HG03066 (cell line): ENCODE measurements at regions not wholly inside any gene's neighbourhood (a gene's known extent, or its start where the extent isn't known, plus 50 kb on each side); places are given as distances from the start of the nearest gene placed in this dataset.

Source experiments
- ATAC-seq: cut with Tn5 transposase; IDR thresholded peaks from one replicate; pipeline ENCODE4 v1.9.1; 2021; ENCODE audit warnings: low read depth; ENCODE audit not compliant: unreplicated experiment

DNA sequence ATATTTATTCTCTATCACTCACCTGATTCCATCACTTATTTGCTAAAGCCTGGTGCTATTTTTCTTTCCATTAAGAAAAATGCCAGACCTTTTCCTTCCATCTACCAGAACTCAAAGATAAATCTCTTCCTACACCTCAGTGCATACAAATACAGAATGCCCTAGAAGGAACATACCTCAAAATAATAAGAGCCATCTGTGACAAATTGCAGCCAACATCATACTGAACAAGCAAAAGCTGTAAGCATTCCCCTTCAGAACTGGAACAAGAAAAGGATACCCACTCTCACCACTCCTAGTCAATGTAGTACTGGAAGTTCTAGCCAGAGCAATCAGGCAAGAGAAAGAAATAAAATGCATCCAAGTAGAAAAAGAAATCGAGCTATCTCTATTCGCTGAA, 315.9 kb upstream of the UBE2E3 start:
- no peak for ATAC-seq

GRCh38 chr2:180662941-180663471, 317.4 kb upstream of the UBE2E3 start:
- no peak for ATAC-seq

DNA sequence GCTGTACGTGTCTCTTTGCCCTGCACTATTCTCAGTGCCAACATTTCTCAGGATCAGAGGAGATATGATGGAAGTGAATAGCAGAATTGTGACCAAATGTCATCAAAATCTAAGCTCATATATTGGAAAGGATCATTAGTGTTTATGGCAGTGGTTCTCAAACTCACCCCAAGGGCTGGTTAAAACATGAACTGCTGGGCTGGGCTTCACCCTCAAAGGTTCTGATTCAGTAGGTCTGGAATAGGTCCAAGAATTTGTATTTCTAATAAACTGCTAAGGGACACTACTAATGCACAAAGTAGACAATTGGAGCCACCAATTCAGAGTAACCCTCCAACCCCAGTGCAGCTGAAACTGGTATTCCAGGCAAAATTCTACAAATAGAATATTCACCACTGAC, 317.9 kb upstream of the UBE2E3 start:
- ATAC-seq = no peak

GRCh38 chr2:180661686-180662030, 318.7 kb upstream of the UBE2E3 start:
- ATAC-seq = no peak

DNA sequence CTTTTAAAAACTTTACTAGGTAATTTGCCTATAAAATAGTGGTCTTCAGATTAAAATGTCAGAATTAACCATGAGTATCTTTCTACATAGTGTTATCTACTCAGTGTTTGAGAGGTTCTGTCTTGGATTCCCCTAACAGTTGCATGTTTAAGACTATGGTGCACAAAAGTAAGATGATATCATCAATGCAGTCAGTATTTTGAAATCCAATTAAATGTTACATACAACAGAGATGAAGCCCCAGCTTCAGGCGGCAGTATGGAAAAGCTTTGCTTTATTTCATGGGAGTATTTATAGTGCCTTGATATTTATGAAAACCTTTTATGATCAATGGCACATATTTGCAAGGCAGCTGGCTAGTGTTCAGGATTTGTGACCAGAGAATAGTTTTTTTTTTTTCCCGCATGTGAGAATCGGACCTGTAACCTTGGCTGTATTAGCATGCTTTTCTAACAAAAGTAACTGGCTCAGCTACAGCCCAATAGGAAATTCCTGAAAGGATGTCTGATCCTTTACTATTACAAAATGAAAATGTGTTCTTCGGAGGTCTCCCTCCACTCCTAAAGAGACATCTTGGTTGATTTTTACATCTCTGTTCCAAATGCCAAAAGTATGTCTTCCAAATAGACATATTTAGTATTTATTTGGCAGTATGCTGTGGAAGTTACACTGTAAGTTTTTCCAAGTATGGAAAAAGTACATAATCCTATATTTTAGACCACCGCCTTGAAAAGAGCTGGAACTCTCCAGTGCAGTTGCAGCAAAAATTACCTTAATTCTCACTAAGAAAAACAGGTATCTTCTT, 319.3 kb upstream of the UBE2E3 start:
- ATAC-seq = no peak

DNA sequence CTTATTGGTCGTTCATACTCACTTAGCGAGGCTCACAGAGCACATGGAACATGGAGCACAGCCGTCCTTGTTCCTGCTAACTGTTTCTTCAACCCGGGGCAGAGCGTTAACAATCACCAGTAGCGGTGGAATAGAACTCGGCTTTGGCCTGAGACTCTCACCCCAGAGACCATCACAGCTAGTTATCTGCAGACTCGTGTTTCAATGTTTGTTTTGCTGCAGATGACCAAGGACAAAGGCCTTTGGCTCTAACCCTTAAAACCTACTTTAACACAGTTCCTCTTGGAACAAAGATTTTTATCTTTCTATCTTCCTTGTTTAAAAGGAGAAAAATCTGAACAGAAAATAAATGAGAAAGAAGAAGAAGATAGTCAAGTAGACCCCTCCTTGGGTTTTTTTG, 320.2 kb upstream of the UBE2E3 start:
- ATAC-seq = no peak

DNA sequence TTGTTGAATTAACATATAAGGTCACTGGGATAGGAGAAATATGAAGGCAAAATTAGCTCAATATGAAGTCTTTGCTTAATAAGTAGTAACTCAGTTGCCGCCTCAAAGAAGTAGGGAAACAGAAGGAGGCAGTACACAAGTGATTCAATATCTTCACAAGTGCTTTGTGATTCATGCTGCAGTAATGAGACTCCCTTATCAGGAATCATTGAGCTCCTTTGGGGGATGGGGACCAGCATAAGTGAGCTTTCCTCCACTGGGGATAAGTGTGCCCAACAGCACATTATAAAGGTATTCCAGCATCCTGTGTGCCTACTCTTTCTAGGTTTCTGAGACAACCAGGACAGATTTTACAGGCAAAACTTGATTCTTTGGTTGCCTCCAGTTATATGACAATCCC, 323.4 kb upstream of the UBE2E3 start:
- ATAC-seq = no peak

GRCh38 chr2:180656455-180656847, 324.0 kb upstream of the UBE2E3 start:
- no peak for ATAC-seq

DNA sequence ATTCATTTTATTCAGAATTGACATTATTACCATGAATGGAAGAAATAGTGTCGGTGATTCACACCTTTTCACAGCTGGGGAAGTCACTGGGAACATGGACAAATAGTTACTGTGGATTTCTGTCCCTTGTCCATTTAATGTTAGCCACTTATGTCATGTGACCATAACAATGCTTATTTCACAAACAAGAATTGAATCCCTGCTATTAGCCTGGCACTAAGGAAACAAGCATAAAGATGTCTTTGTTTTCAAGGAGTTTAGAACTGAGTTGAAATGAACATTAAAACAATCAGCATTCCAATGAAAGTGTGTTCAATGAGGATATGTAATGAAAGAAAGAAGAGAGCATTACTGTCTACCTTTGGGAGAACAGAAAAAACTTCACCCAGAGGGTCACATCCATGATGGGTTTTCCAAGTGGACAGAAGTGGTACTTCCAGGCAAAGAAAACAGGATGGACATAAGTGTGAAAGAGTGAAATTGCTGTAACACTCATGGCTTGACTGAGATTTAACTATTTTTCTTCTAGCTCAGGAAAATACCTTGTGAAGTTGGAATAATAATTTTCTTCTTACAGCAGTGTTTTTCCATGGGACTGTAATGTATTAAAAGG, 324.5 kb upstream of the UBE2E3 start:
- ATAC-seq = no peak

DNA sequence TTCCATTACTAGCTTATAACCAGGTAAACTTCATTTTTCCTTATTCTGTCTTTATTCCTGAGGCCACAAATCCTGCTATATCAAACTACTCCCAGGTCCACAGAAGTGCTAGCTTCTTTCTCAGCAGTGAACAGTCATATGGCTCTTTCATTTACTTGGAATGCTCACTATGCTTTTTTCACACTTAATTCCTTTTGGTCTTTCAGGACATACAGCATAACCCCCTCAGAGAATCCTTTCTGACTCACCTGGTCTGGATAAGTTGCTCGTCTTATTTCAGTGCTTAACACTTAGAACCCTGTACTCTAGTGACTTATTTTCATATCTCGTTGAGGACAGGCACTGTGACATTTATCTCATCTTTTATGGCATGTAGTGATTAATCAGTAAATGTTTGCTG, 325.0 kb upstream of the UBE2E3 start:
- ATAC-seq = no peak

GRCh38 chr2:180653481-180653880, 326.9 kb upstream of the UBE2E3 start:
- no peak for ATAC-seq

DNA sequence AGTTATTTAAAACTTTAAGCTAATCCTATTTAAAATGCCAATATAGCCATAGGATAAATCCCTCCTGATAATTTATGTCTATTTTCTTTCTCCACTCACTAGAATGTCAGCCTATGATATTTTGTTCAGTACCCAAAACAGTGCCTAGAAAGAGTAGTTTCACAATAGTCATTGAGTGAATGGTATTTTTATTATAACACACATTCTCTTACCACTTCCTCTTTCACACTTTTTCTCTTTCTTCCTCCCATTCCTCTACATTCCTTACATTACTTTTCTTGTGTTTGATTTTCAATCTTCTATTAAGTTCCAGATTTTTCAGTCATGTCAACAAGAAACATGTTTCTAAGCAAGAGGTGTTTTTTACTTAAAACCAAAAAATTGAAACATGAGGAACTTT, 327.6 kb upstream of the UBE2E3 start:
- no peak for ATAC-seq

GRCh38 chr2:180651596-180651995, 328.8 kb upstream of the UBE2E3 start:
- no peak for ATAC-seq

DNA sequence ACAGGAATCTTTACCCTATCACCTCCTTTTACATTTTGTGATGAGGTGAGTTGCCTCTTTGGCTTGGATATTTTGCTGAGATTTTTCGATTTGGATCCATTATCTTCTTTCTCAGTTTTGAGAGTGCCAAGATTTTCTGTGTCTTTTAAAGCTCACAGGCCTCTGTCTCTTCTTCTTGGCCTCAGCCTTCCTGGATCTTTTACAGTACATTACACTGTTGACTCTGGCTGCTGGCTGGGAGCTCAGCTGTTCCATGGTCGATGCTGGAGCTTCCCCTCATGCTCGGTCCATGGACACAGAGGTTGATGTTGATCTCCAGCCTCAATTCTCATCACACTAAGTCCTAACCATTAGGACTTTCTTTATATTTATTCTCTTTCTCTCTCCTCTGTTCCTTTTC, 332.8 kb upstream of the UBE2E3 start:
- no peak for ATAC-seq

- no peak for ATAC-seq
Measured at GRCh38 chr2:180647221-180647620, 333.2 kb upstream of the UBE2E3 start.

GRCh38 chr2:180646756-180647155, 333.6 kb upstream of the UBE2E3 start:
- no peak for ATAC-seq

DNA sequence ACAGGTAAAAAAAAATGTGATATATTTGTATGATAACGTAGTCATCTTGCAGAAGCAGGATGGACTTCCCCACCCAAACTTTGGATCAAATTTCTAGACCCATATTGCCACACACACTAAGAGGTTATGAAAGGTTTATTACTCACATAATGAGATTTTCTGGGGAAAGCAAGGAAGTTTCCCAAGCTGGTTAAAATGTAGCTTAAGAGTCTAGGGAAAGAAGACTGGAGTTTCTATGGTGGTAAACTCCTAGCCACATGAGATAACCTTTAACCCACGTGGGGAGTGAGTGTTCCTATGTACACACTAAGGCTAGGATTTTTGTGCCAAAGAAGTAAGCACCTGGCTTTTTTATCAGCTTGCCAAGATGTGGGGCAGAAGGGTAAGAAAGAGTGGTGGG, 335.7 kb upstream of the UBE2E3 start:
- ATAC-seq = no peak

- ATAC-seq = no peak
Measured at GRCh38 chr2:180630756-180631155, 349.6 kb upstream of the UBE2E3 start.

DNA sequence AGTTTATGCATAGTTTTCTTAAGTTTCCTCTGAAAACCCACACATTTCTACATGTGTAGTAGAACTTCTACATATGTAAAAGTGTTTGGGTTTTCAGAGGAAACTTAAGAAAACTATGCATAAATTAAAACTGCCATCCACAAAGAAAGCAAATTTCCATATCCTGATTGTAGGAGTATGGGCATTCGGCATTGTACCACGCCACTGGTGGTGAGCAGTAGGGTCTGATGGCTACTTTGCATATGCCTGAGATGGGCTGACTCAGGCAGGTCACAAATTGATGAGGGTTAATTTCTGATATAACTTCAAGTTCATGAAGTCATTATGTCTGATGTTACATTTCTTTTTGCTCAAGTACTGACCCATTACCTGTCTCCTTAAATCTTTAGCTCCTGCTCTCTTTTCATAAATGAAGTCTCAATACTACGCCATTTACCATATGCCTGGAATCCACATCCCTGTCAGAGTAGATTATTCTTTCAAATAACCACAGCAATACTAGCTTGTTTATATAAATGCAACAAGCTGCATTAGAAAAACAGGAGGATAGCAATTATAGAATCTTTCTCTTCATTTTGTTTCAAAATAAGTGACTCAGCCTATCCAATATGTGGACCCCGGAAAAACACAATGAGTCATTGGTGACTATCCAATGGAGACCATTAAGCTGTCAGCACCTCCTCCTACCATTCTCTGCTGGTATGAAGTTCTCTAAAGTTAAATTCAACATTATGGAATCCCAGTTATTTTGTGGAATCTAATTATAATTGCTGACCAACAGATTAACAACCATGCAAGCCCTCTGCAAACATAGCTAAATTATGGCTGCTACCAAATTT, 355.2 kb upstream of the UBE2E3 start:
- no peak for ATAC-seq

DNA sequence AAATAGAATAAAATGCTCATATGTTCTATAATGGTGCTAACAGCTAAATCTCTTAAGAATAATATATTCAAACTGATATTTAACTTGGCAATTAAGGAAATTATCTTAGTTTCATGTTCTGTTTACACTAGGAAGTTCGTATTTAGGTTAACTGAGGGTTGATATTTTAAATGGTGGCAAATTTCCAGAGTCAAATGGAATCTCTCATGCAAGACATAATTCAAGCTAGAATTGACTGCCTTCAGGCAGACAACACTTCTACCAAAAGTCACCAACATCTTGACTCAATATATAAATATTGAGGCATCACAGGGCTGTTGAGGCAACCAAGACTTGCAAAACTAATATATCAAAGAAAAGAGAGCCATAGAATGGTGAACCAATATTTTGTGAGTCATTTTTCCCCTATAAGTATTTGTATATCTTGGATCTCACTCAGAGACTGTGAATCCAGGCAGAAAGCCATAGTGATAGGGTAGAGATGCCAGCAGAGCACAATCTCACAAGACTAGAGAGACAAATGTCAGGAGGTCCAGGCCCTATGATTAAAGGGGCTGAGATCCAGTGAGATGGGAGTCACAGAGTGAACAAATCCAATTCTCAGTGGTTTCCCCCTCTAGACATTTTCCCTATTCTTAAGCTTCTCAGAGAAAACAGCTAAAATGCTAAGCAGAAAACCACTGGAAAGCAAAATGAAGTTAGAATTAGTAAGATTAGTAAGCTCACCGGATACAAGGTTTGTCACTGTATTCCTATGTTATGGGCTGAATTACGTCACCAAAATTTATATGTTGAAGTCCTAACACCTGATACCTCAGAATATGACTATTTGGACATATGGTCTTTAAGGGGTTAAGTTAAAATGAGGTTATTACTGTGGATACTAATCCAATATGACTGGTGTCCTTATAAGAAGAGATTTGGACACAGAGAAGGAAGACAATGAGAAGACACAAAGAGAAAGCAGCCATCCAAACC, 358.2 kb upstream of the UBE2E3 start:
- no peak for ATAC-seq
